Activated CD4-positive, CD25-positive, alpha-beta regulatory T cell treated with anti-CD3 and anti-CD28 coated beads, Interleukin-2, amount 50 U/mL, for 24 hours (primary cell): ENCODE measurements at regions not wholly inside any gene's neighbourhood (a gene's known extent, or its start where the extent isn't known, plus 50 kb on each side); places are given as distances from the start of the nearest gene placed in this dataset.

Experiments
- ATAC-seq, 2 donors: fragments of 150-1000 bp; cut with Tn5 transposase; one replicate each; pipeline ENCODE4 v1.10.0; 2021; ENCODE audit warnings: mild to moderate bottlenecking in 1 of 2, moderate library complexity in 1 of 2

DNA sequence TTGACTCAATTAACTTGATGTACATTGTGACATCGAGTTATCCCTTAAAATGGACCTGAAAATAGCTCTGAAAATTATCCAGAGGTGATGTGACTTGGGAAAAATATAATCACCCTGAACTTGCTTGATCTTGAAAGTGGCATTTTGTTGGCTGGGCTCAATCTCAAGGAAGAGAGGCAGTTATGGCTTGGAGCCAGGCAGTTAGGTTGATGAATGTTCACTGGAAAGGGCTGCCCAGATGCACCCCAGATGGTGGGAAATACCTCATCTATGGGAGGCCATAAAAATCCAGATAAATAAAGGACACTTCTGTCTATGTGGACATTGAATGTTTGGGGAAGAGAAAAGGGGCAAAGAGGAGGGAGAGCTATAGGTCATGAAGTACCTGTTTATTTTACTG, 55.7 kb upstream of the OR5AN1 start:
- no peak for ATAC-seq

DNA sequence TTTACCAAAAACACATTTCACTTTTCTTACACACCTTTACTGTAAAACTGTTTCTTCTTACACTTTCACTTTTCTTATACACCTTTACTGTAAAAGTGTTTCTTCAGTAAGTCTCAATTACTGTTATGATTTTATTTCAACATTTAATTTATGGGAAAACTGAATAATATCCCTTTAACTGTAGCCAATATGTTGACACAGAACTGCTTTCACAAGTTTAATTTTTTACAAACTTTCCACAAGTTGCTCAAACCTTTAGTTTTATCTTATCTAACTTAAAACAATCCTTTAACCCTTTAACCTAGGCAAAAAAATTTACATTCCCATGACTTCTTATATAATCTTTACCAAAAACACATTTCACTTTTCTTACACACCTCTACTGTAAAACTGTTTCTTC, 63.3 kb upstream of the OR5AN1 start:
- ATAC-seq: no peak

DNA sequence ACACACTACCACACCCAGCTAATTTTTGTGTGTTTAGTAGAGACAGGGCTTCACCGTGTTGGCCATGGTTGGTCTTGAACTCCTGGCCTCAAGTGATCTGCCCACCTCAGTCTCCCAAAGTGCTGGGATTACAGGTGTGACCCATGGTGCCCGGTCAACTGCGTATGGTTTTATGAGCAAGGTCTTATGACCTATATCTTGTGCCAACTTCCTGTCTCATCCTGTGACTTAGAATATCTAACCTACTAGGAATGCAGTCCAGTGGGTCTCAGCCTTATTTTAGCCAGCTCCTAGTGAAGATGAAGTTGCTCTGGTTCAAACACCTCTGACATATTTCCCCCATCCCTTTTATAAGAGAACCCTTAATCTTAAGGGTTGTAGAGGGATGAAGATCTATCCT, 66.1 kb upstream of the OR5AN1 start:
- ATAC-seq: no peak

DNA sequence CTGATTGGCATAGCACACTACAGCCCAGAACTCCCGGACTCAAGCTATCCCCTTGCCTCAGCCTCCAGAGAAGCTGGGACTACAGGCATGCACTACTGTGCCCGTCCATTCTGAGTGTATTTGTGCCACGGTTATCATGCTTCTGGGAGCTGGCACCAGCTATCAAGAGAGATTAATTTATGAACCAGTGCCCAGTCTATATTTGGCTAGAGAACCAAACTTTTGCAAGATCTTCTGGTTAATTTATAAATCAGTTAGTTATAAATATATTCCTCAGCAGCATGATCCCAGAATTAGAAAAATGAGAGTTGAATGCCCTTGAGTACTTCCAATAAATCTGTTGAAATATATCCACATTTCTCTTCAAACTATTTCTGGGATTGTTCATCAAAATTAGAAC, 67.5 kb upstream of the OR5AN1 start:
- ATAC-seq: no peak

DNA sequence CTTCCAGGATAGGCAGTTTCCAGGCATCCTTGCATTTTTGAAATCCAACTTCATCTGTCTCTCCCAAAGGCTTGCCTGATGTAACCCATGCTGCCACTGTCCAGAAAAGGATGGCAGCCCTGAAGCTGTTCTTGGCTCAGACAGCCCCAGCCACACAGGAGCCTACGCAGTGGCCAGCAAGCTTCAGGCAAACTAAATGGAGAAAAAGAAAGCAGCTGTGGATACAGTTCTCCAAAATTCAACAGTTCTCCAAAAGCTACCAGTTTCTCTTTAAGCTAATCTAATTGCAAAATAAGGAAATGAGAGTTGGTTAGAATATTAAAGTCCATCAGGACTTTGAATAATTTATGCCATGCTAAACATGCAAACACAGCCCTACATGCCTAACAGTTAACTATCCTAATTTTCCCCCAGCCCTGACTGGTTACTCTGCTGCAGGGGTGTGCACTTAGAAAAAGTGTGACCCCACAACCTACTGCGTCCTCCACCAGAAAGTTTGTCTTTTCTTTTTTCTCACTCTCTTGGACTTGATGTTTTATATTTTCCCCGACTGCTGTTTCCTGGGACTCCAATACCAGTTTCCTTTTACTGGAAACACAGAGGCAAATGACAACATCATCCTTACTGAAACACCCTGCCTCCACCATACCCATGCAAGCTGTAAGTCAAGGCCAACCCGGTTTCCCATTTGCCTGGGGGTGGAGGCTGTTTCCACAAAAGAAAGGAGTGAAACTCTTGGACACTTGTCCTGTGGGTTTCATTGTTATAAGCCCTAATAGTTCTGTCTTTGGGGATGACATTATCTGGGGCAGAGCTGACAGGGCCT, 69.1 kb upstream of the OR5AN1 start:
- no peak for ATAC-seq

DNA sequence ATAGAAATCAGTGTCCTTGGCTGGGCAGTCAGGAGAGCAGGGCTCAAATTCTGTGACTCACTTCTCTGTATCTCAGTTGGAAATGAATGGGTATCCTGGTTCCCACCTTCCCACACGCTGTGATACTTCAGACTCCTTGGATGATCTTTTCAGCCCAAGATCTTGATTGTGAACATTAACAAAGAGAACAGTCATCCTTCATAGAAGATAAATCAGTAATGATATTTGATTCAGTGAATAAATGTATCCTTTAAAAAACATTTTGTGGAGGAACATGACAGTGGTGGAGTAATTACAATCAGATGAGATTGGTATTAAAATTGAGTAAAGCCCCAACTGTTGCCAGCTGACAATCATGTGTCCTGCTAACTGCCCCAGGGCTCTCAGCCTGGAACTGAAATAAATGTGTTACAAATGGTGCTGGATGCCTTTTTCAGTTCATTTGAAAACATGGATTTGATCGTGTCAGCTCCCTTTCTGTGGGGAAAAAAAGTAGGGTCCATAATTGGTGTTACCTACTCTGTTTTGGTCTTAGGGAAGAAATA, 72.9 kb upstream of the OR5AN1 start:
- no peak for ATAC-seq

DNA sequence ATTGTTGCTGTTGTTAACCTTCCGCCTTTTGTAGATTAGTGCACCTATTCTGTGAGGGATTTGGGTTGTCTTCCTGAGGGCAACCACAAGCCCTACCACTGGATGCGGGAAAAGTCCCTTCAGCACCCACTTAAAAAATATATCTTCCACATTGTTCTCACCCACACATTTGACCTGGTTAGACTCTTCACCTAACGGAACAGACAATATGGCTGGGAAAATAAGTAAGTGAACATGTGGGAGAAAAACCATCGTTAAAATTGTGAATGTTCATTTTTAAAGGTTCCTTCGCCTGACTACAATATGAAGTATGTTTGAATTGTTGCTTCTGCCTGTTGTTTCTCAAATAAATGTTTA, 72.0 kb upstream of the MPEG1 start:
- no peak for ATAC-seq

DNA sequence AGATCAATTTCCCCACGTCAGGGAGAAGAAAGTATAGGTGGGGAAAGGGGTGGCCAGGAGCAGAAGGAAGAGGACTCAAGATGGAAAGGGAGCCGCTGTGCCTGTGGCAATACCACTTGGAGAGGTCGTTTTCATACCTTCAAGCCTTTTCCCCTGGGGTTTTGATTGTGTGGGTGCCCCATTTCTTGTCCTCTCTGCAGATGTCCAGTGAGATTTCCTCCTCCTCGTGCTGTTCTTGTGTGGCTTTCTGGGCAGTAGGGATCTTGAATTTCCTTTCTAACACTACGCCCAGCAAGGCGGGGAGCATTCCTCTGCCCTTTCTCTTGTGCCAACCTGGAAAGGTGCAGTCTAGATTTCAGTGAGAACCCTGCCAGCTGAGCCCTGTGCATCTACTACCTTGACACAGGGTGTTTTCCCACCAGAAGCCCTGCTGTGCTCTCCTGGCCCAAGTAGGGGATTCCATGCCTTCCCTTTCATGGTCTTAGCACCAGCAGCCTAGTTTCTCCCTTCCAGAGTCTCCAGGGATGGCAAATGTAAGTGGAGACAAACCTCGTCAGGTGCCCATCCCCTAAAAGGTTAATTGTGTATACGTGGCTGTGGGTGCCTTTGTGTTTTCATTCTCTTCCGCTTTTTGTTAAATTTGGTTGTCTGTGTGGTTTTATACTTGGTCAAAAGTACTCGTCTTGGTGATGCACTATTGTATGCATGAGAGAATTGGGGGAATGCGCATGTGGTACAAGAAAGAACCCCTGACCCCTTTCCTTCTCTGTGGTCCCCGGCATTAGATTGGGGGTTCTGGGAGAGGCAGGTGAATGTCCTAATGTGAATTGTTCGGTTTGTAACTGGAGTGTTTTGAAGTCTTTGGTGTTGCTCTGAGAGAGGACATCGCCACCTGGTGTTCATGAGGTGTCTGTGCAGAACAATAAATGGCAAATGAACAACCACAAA, 71.4 kb upstream of the MPEG1 start:
- peak; percentile 41 for ATAC-seq

DNA sequence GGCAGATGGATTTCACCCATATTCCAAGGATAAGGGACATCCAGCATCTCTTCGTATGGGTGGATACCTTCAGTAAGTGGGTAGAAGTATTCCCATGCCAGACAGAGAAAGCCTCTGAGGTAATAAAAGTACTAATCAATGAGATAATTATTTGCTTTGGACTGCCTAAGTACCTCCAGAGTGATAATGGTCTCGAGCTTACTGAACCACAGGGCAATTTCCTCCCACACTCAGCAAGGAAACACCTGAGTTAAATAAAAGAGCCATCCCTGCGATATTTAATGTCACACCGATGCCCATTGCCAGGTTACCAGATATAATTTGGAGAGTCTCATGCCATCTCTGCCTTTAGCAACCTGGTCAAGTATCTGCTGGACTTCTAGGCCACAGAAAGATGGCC, 70.6 kb upstream of the MPEG1 start:
- no peak for ATAC-seq

DNA sequence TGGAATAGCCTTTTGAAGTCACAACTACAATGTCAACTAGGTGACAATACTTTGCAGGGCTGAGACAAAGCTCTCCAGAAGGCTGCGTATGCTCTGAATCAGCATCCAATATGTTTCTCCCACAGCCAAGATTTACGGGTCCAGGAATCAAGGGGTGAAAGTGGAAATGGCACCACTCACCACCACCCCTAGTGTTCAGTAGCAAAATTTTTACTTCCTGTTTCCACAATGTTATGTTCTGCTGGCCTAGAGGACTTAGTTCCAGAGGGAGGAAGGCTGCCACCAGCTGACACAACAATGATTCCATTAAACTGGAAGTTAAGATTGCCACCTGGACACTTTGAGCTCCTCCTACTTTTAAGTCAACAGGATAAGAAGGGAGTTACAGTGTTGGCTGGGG, 68.5 kb upstream of the MPEG1 start:
- no peak for ATAC-seq

DNA sequence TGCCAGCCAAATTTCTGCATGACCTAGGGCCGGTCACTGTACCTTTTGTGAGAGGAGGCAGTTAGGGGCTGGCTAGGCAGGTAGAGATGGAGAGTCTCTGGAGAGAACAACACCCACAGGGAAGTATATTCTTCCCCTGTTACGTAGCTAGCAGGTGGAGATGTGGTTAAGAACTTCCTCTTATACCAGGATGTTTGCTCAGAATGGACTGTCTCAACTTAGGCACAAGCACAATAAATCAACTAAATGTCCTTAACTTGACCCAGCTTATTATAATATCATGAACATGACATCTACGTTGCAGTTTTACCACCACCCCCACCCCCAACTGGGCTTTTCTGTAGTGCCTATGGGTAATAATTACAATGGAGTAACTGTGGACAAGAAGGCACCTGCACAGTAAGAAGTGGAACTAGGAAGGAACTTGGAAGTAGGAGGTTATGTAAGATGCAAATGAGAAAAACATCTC, 60.7 kb upstream of the MPEG1 start:
- peak in 1 of 2 donors; percentile 55 for ATAC-seq

DNA sequence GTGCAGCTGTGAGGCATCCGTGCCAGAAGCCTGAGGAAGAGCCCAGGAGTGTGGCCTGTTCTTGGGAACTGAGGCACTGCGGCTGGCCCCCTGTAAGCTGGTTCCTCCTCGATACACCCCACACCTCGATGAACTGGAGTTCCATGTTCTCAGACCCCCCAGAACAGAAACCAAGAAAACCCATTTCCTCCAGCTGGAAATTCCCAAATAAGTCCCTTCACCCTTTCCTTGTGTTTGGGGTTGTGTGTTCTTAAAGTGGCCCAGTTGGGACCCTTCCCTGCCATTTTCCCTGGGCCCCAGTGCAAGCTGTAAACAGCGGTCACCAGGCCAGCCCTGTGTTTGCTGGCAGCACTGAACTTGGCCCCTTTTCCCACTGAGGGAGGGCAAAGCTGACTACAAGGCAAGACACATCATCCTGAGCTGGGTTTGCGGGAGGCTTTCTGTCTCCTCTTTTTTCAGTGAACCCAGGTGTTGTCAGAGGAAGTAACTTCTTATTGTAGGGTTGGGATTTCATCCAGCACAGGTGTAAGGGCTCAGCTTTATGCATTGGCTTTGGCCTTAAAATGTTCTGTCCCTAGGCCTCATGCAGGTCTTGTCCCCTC, 60.1 kb upstream of the MPEG1 start:
- ATAC-seq: no peak

DNA sequence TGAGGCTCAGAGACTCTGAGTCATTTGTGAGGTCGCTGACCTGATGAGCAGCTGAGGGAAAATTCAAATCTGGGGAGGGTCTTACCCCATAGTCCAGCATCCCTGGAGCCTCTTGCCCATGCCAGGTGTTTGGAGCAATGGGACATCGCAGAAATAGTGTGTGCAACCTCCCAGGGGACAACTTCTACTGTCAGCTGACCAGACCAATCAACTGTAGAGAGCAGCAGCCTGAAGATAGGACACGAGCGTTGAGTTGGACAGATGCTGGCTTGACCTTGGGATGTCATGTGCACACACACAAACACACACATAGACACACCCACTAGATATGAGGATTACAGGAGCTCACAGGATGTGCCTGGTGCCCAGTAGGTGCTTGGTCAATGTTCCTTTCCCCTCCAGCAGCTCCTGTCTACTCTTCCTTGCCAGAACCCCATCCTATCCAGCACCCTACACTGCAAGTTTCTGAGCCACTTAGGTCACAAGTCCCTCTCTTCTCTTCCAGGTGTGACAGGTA, 59.1 kb upstream of the MPEG1 start:
- no peak for ATAC-seq

DNA sequence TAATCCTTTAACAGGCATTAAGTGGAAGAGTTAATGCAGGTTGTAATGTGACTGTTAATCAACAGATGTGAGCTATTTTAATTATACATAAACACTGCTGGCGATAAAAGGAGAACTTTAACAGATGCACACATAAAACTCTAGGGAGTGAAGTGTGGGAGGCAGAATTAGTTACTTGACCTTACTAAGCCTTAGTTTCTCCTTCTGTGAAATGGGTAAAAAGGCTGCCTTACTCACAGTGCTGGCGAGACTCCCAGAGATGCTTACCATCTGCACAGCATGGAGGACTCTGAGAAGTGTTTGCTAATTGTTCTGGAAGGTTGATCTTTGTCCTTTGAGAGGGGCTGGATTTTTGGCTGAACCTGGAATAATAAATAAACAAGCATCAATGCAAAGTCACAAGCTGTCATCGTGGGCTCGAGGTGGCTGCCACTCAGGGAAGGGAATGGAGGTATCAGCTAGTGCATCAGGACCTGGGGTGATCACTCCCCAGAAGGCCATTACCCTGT, 58.6 kb upstream of the MPEG1 start:
- no peak for ATAC-seq

DNA sequence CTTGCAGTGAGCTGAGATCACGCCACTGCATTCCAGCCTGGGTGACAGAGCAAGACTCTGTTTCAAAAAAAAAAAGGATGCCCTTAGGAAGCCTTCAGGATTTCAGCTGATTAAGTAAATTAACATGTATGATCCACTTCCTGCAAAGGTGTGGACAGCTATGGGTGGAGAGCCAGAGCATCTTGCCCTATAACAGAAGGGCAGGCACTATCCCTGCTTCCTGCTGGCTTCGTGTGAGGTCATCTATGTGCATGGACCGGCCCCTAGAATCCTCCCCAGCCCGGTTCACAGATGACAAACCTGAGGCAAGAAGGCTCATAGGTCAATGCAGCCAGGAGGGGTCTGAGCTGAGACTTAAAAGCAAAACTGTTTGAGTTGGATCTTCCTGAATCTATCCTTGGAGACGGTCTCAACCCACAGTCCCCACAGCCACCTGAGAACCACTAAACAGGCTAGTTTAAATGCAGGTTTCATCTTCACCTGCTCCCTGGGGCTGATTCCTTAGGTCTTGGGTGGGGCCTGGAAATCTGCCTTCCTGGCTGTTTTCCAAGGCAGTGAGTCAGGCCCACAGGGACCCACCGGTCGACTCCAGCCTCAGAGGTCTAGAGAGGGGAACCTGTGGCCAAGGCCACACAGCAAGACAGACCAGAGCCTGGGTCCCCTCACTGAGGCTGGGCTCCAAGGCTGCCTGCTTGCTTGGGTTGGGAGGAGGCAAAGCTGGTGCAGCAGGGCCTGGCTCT, 55.2 kb upstream of the MPEG1 start:
- no peak for ATAC-seq

DNA sequence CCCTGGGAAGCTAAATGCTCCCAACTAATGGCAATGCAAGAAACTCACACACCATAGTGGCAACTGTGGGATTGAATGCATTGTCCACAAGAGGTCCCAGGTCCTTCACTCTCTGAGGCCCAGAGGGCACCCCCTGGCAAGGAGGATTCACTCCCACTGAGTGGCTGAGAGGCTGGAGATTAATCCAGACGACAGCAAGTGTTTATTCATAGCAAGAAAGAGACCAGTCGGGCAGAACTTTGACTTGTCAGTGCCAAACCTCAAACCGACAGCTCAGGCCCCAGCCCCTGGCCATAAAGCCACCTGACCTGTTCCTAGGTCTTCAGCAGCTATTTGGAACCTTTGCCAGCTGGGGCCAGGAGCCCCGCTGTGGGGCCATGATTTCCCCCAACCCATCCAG, 54.5 kb upstream of the MPEG1 start:
- ATAC-seq: peak in 1 of 2 donors; percentile 13

DNA sequence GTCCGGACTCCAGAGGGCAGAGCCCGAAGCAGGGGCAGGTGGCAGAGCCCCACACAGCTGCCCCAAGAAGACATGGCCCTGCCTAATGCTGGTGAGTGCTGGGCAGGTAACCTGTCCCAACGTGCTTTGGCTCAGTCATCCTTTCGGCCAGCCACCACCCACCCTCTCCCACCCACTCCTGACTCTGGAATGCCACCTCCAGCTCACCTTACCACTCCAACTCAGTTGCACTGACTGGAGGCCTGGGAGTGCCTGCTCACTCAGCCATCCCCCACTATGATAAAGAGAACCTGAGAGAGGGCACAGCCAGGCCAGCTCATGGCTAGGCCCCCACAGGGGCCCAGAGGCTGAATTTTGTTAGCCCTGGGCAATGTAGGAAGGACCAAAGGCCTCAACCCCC, 53.8 kb upstream of the MPEG1 start:
- no peak for ATAC-seq

DNA sequence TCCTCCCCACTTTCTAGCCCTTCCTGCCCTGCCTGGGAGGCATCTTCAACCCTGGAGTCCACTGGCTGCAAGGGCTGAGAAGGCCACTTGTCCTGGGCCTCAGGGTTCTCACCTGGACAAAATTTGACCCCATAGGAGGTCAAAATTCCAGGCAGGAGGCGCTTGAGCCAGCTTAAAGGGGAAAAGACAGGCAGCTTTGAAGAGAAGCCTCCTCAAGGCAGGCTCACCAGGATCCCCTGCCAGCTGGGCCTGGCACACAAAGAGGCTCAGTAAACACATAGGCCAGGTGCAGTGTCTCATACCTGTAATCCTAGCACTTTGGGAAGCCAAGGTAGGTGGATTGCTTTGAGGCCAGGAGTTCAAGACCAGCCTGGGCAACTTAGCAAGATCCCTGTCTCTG, 53.0 kb upstream of the MPEG1 start:
- ATAC-seq: no peak

DNA sequence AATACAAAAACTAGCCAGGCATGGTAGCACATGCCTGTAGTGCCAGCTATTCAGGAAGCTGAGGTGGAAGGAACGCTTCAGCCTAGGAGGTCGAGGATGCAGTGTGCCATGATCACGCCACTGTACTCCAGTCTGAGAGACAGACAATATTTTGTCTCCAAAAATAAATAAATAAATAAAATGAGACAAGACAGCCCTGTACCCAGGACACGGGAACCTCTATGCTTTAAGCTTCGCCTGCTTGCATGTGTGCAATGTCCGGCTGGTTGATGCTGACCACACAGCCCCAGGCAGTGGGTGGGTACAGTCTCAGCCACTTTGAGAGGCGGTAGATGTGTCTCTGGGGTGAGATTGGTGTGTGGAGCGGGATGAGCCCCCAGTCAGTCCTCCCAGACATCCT, 52.0 kb upstream of the MPEG1 start:
- ATAC-seq: no peak

DNA sequence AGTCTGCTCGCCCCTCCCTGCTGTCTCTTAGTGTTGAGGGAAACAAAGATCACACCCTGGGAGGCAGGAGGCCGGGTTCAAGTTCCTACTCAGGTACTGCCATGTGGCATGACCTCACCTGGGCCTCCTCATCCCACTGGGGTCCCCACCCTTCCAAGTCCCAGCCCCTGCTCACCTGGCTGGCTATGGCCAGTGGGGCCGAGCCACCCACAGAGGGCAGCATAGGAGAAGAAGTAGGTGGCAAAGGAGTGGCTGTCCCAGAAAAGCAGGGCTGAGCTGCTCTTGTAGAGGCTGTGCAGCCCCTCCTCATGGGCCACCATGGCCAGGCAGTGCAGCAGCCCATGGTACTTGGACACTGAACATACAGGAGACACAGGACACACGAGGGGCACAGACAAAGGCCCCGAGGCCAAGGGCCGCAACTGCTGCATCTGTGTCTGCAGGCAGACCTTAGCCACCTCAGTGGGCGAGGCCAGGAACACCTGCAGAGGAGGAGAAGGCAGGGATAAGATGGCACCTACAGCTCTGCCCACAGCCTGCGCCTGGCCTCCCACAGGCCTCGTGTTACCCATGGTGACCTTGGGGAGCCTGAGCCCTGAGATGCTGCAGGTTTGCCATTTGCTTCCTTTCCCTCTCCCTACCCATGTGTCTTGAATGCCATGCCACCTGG, 50.6 kb upstream of the MPEG1 start:
- ATAC-seq: no peak
